SU-DHL-6 (cell line): ENCODE measurements at regions not wholly inside any gene's neighbourhood (a gene's known extent, or its start where the extent isn't known, plus 50 kb on each side); places are given as distances from the start of the nearest gene placed in this dataset.

Experiments
- H2AFZ ChIP-seq: fragments of 200-600 bp; sonication (generic); 2 replicates; pipeline ENCODE4 v1.6.1; 2014; ENCODE audit warnings: low read depth, mild to moderate bottlenecking, moderate library complexity, mixed read lengths, antibody characterized with exemption, low read length; ENCODE audit not compliant: severe bottlenecking
- H3F3A ChIP-seq: fragments of 200-600 bp; shearing (Covaris generic); 2 replicates; pipeline ENCODE4 v1.6.0; 2016; ENCODE audit warnings: antibody characterized with exemption, mild to moderate bottlenecking; ENCODE audit not compliant: insufficient read depth
- H3K27ac ChIP-seq: fragments of 200-600 bp; sonication (generic); 2 replicates; pipeline ENCODE4 v1.5.1; 2016; ENCODE audit warnings: low read depth, mild to moderate bottlenecking, low read length, moderate library complexity, mixed read lengths
- H3K27me3 ChIP-seq: fragments of 200-600 bp; sonication (generic), shearing (Covaris generic); 2 replicates; pipeline ENCODE4 v1.6.0; 2014; ENCODE audit warnings: mild to moderate bottlenecking, low read length
- H3K36me3 ChIP-seq: fragments of 200-600 bp; sonication (generic); 2 replicates; pipeline ENCODE4 v1.6.1; 2014; ENCODE audit warnings: mild to moderate bottlenecking, low read length, mixed read lengths
- H3K4me2 ChIP-seq: fragments of 300-600, 200-600 bp; shearing (Covaris generic), sonication (generic); 2 replicates; pipeline ENCODE4 v1.6.0; 2014; ENCODE audit warnings: low read length, low read depth, mild to moderate bottlenecking; ENCODE audit not compliant: poor library complexity, severe bottlenecking
- H3K4me3 ChIP-seq: fragments of 200-600 bp; sonication (generic); 2 replicates; pipeline ENCODE4 v1.5.1; 2014; ENCODE audit warnings: antibody characterized with exemption, low read length, mild to moderate bottlenecking, mixed read lengths; ENCODE audit not compliant: insufficient read depth, poor library complexity, severe bottlenecking
- H3K79me2 ChIP-seq: fragments of 200-600 bp; sonication (generic); 2 replicates; pipeline ENCODE4 v1.6.1; 2014; ENCODE audit warnings: mild to moderate bottlenecking, low read length, moderate library complexity; ENCODE audit not compliant: insufficient read depth
- H3K9ac ChIP-seq: fragments of 200-600 bp; sonication (generic); 2 replicates; pipeline ENCODE4 v1.7.0; 2014; ENCODE audit warnings: mild to moderate bottlenecking, low read length
- H3K9me2 ChIP-seq: fragments of 200-600 bp; sonication (generic); replicated peaks from 2 replicates; pipeline ENCODE4 v1.6.1; 2014; ENCODE audit warnings: low read length; ENCODE audit not compliant: insufficient read depth
- H3K9me3 ChIP-seq: fragments of 200-600 bp; sonication (generic); 2 replicates; pipeline ENCODE4 v1.6.1; 2014; ENCODE audit warnings: low read length, mixed read lengths; ENCODE audit not compliant: insufficient read depth
- H4K20me1 ChIP-seq: fragments of 200-600 bp; sonication (generic); 2 replicates; pipeline ENCODE4 v1.6.1; 2014; ENCODE audit warnings: low read depth, mild to moderate bottlenecking, antibody characterized with exemption, low read length, moderate library complexity, mixed read lengths
- EZH2phosphoT487 ChIP-seq: fragments of 200-600 bp; sonication (generic), shearing (Covaris generic); conservative IDR thresholded peaks from 2 replicates; pipeline ENCODE4 v1.6.1; 2018; ENCODE audit warnings: mild to moderate bottlenecking, antibody characterized with exemption, low read length, moderate library complexity, mixed read lengths
- TF ChIP-seq, protein P1 (sequence below): fragments of 200-600 bp; sonication (generic); IDR thresholded peaks from one replicate; pipeline ENCODE4 v1.5.1; 2017; ENCODE audit warnings: antibody characterized with exemption, mild to moderate bottlenecking, low read length, moderate library complexity; ENCODE audit not compliant: insufficient read depth, poor library complexity, severe bottlenecking

DNA sequence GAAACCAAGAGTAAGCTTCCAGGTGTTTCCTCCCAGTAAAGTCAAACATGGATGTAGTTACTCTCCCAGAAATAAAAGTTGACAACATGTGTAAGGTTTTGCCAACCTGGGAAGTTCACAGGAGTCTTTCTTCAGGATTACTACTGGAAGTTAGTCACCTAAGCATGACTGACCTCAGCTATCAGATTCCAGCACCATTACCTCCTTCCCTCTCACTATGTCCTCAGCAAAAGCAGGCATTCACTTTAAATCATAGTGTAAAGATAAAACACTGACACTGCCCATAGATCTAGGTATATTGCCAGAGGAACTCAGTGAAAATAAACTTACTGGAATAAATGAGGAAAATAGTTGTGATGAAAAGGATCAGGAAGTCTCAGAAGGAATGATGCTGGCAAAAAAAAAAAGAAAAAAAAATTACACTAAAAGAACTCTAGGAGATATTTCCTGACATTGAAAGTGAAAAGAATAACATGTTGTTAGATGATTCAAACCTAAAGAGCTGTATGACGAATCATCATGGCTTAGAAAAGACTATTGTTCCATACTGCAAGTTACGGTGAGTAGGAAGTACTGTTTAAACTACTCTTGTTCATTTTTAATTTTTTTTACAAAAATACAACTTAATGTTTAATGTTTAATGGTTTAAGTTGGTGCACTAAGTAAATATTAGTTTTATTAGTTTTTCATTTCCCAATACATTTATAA, 484.5 kb upstream of the ZNF804A start:
- TF ChIP-seq, protein P1, sequence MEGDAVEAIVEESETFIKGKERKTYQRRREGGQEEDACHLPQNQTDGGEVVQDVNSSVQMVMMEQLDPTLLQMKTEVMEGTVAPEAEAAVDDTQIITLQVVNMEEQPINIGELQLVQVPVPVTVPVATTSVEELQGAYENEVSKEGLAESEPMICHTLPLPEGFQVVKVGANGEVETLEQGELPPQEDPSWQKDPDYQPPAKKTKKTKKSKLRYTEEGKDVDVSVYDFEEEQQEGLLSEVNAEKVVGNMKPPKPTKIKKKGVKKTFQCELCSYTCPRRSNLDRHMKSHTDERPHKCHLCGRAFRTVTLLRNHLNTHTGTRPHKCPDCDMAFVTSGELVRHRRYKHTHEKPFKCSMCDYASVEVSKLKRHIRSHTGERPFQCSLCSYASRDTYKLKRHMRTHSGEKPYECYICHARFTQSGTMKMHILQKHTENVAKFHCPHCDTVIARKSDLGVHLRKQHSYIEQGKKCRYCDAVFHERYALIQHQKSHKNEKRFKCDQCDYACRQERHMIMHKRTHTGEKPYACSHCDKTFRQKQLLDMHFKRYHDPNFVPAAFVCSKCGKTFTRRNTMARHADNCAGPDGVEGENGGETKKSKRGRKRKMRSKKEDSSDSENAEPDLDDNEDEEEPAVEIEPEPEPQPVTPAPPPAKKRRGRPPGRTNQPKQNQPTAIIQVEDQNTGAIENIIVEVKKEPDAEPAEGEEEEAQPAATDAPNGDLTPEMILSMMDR: no peak
- TF ChIP-seq EZH2phosphoT487: no peak
- no peak overlapping the region for H3K4me2 ChIP-seq

DNA sequence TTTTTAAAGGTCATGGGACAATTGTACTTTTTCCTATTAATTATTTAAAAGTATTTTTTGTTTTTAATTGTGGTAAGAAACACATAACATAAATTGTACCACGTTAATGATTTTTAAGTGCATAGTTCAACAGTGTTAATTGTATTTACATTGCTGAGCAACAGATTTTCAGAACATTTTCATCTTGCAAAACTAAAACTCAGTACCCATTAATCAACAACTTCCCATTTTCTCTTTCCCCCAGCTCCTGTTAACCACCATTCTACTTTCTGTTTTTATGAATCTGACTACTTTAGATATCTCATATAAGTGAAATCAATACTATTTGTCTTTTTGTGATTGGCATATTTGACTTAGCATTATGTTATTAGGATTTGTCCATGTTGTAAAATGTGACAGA, 483.9 kb upstream of the ZNF804A start:
- Histone ChIP-seq H3K27me3 (no peaks in the 10 kb centered on the region), H3F3A (no peaks in the 10 kb centered on the region), H3K36me3 (no peaks in the 10 kb centered on the region), H3K79me2 (no peaks in the 10 kb centered on the region), H3K4me3 (no peak overlapping the region), H3K4me2 (no peak overlapping the region), H2AFZ (no peak overlapping the region), H3K9me3 (no peaks in the 10 kb centered on the region), H3K27ac (no peak overlapping the region), H3K9me2 (no peaks in the 10 kb centered on the region), H4K20me1 (no peaks in the 10 kb centered on the region), H3K9ac (no peak overlapping the region)
- TF ChIP-seq EZH2phosphoT487: no peak
- TF ChIP-seq, protein P1: no peak

More for the DNA sequence above, 484.5 kb upstream of the ZNF804A start:
- no peaks in the 10 kb centered on the region for H3K9me2 ChIP-seq
- no peaks in the 10 kb centered on the region for H3K27me3 ChIP-seq
- no peak overlapping the region for H3K4me3 ChIP-seq
- H4K20me1 ChIP-seq: no peaks in the 10 kb centered on the region
- no peaks in the 10 kb centered on the region for H3K36me3 ChIP-seq
- H3K9me3 ChIP-seq: no peaks in the 10 kb centered on the region
- no peaks in the 10 kb centered on the region for H3K79me2 ChIP-seq
- no peaks in the 10 kb centered on the region for H3F3A ChIP-seq
- no peak overlapping the region for H2AFZ ChIP-seq
- no peak overlapping the region for H3K9ac ChIP-seq
- H3K27ac ChIP-seq: no peak overlapping the region

DNA sequence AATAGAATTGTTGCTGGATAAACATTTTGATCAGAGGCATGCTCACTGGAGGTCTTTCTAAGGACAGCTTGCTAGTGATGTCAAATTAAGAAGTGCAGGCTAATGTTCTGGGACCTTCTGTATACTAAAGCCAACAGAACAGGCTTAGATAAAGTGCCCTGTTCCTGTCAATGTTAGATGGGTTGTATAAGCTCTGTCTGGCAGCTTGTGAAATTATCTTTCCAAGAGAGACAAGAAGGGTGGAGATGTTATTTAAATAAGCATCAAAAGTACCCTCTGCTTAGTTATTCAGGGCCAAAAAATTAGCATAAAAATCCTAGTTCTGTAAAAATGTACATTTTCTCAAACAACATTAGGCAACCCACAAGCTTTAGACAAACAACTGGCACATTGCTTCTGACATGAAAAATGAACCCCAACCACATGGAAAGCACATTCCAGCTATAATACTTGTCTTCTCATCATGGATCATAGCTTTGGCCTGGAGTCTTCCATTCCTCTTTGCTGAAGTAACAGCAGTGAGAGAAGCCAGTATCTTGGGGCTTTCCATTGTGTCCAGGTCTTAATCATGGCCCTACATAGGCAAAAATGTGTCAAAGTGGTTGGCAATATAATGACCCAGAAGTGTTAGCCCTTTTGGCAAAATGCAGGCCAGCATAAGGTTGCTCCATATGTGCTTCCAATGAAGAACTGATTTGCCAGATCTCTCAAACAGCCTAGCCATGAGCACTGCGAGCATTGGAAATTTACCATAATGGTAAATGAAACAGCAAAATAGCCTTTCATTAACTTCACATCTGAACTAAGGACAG, 478.1 kb upstream of the ZNF804A start:
- H3K9me2 ChIP-seq: no peaks in the 10 kb centered on the region
- no peak overlapping the region for H3K4me2 ChIP-seq
- H4K20me1 ChIP-seq: no peaks in the 10 kb centered on the region
- no peaks in the 10 kb centered on the region for H3K79me2 ChIP-seq
- no peak overlapping the region for H3K27ac ChIP-seq
- H3K36me3 ChIP-seq: no peaks in the 10 kb centered on the region
- no peak overlapping the region for H3K9ac ChIP-seq
- no peak overlapping the region for H2AFZ ChIP-seq
- H3K9me3 ChIP-seq: no peaks in the 10 kb centered on the region
- H3K4me3 ChIP-seq: no peak overlapping the region
- no peak for TF ChIP-seq EZH2phosphoT487
- TF ChIP-seq, protein P1: no peak
- no peaks in the 10 kb centered on the region for H3K27me3 ChIP-seq
- H3F3A ChIP-seq: no peaks in the 10 kb centered on the region
